GM12872 (cell line): ENCODE measurements at regions not wholly inside any gene's neighbourhood (a gene's known extent, or its start where the extent isn't known, plus 50 kb on each side); places are given as distances from the start of the nearest gene placed in this dataset.

Experiments used
- TF ChIP-seq, protein P1 (sequence below): IDR thresholded peaks from 3 replicates; pipeline ENCODE4 v1.5.1; 2011; ENCODE audit warnings: low read depth, mild to moderate bottlenecking, low read length, moderate library complexity; ENCODE audit not compliant: insufficient read depth

DNA sequence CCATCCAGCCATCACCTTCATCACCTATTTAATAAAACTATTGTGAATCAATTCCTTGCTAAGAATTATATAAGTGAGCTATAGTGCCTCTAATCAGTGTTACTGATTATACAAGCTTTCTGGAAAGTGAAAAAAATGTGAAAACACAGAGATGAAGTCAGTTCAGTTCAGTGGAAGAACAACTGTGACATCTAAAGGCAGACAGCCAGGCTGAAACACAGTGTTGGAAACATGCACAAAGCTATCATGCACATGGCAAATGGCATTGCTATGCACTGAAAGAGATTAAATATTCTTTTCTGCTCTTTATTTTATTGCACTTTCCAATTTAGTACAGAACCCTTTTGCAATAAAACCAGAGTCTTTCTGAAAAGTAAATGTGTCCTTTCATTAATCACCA lies 294.0 kb downstream of the RBM26 start:
- TF ChIP-seq, protein P1, sequence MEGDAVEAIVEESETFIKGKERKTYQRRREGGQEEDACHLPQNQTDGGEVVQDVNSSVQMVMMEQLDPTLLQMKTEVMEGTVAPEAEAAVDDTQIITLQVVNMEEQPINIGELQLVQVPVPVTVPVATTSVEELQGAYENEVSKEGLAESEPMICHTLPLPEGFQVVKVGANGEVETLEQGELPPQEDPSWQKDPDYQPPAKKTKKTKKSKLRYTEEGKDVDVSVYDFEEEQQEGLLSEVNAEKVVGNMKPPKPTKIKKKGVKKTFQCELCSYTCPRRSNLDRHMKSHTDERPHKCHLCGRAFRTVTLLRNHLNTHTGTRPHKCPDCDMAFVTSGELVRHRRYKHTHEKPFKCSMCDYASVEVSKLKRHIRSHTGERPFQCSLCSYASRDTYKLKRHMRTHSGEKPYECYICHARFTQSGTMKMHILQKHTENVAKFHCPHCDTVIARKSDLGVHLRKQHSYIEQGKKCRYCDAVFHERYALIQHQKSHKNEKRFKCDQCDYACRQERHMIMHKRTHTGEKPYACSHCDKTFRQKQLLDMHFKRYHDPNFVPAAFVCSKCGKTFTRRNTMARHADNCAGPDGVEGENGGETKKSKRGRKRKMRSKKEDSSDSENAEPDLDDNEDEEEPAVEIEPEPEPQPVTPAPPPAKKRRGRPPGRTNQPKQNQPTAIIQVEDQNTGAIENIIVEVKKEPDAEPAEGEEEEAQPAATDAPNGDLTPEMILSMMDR, result no peak

DNA sequence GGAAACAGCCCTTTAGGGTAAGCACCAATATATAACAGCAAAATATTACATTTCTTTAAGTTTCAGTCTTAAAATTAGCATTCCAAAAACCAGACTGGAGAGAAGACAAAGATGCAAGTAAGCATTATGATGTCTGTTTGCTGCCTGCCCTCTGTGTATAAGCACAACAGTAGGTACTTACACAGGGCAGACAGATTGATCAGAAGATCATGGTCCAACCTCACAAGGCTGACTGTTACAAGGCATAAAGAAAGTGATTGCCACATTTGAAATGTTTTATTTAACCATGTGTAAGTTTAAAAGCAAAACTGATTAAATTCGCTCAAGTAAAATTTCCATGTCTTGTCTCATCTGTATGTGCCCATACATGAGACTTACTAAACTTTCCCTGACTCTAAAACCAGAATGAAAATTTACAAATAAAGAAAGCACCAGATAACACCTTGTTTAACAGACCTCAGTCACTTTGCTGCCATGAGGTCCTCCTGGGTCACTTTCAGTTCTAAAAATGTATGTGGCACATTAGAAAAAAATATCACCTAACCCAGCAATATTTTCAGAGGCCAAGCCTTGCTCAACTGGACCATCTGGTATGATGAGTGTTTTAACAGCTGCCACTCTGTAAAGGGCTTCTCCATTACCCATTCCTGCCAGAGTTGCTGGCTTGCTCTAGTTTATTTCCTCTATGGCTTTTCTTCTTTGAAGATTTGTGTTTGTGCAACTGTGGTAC lies 297.0 kb downstream of the RBM26 start:
- TF ChIP-seq, protein P1, result no peak

- TF ChIP-seq, protein P1, result no peak
These were observed 307.5 kb downstream of the RBM26 start for GRCh38 chr13:79098596-79098995.

DNA sequence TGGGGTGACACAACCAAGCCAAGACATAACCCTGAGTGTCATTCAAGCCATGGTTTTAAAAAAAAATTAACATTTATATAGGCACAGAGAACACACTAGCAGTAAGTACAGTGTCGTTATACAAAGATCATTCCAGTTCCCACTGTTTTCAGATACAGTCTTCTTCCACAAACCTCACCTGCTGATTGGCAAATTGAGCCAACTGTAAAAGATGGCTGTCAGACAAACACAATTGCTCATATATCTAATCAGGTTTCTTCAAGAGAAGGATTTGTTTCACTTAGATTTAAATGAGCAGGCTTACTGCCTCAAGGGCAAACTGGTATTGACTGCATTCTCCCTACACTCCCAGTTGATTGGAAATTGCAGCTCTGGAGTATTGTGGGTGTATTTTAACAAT lies 308.9 kb downstream of the RBM26 start:
- TF ChIP-seq, protein P1, result no peak

DNA sequence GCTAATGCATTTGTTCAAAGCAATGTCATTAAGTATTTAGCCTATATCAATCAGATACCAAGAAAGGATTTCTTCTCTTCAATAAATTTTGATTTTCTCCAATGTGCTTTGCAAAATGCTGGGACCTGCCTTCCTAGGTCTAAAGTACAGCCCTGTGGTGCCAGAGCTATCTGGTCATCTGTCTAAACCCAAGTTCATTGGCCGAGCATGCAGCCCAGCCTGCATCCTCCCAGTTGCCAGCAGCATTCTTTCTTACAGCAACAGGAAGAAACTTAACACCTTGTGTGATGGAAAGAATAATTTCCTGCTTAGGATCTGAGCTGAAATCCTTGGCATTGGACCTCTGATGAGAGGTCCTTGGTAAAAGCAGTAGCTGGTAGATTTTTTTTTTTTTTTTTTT lies 310.0 kb downstream of the RBM26 start:
- TF ChIP-seq, protein P1, result no peak

- TF ChIP-seq, protein P1, result no peak
These were observed 315.4 kb downstream of the RBM26 start for GRCh38 chr13:79090552-79091124.

DNA sequence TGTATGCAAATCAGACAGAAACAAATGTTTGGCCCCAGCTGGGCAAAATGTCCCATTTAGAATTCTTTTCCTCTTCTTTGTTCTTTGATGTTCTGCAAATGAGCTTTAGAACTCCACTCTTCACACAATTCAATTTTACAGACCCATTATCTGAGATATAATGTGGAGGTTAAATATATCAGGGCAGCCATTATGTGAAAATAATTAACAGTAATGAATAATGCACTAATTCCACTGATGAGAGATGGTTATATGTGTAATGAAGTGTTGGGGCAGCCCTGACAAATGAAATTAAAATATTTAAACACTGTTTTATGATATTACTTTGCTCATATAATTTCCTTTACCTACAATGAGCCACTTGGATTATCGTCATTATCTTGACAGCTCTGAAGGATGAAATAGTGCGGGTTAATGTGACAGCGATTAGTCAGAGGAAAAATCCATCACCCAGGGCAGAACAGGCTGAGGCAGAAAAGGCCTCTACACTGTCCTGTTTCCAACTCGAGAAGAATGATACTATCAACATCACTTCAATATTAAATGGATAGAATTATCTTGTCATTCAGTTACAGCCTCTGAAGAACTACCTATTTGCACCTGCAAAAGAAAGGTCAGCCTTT lies 321.1 kb downstream of the RBM26 start:
- TF ChIP-seq, protein P1, result no peak
